Activated T-cell treated with anti-CD3 and anti-CD28 coated beads, Interleukin-2, amount 50 U/mL, for 1 hour (primary cell): ENCODE measurements at regions not wholly inside any gene's neighbourhood (a gene's known extent, or its start where the extent isn't known, plus 50 kb on each side); places are given as distances from the start of the nearest gene placed in this dataset.

Experiments
- DNase-seq: peaks from one replicate; pipeline ENCODE4 v3.0.0-alpha.2; 2020

DNA sequence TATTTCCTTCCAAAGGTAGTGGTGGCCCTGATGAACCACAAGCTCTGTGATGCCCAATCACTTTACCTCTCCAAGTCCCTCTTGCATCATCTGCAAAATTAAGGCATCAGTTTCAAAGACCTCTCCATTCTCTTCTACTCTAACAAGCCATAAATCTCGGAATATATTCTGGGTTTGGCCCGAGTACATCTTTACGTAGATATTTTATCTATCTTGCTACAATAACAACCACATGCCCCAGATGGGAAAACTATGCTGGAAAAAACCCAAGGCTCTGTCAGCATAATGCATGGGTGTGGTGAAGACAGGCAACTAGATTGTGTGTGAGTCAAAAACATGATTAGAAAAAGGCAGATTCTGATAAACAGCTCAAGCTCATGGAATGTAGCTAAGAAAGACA lies 228.2 kb upstream of the BLID start:
- no peak for DNase-seq

DNA sequence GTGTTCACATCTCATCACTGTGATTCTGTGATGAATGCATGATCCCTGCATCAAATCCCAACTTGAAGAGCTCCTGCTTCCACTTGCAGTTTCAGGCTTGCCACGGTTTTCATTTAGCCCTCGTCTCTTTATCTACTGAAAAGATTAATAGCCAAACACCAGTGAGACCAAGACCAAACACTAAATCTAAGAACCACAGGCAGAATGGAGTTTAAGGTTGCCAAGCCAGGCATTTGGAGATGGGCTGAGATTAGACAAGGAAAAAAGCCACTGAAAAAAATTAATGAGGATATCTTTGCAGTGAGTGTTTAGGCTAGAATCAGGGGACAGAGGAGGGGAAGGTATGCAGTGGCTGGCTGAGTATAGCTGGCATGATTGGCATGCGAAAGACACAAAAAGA lies 227.2 kb upstream of the BLID start:
- no peak for DNase-seq

DNA sequence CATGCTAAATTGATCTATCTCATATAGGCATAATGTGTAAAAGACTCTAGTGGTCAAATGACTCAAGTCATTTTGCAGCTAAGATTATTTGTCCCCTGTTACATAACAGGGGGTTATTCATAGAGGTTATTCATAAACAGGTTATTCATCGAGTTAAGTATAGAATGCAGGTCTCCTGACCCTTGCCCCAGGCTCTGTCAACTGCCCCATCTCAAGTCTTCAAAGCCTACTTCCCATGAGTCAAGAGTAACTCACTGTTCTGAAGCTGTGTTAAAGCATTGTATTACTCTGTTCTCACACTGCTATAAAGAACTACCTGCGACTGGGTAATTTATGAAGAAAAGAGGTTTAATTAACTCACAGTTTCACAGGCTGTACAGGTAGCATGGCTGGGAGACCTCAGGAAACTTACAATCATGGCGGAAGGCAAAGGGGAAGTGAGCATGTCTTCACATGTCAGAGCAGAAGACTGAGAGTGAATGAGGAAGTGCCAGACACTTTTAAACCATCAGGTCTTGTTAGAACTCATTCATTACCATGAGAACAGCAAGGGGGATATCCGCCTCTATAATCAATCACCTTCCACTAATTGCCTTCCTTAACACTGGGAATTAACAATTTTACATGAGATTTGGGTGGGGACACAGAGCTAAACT lies 226.2 kb upstream of the BLID start:
- DNase-seq = no peak

- DNase-seq = no peak
Measured at GRCh38 chr11:122341477-122341876, 225.5 kb upstream of the BLID start.

DNA sequence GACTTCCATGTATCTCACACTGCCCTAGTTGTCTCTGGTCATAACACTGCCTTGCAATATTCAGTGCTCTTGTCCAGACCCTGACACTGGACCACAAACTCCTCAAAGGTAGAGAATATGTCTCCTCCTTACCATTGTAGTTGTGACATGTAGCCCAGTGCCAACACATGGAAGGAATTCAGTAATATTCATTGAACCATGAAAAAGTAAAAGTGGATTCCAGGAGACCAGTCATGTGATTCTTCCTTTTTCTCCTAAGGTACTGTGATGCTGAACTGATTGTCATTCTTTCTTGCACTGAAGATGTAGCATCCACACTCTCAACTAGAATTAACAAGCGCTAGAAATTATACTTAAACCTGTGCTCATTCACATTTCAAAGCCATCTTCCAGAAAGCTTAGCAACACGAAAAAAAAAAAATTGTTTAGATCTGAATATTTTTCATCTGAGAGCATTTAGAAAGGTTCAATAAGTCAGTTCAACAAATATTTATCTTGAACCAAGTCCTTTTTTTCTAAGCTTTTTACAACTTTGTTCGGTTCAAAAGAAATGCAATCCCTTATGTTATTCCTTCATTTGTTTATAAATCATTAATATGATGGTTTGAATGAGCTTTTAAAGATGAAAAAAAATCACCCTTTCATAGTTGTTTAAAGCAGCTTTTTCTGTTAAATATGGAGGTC lies 224.7 kb upstream of the BLID start:
- DNase-seq = no peak

- DNase-seq = no peak
Measured at GRCh38 chr11:122339436-122340060, 223.5 kb upstream of the BLID start.

- no peak for DNase-seq
Measured at GRCh38 chr11:122337704-122338103, 221.7 kb upstream of the BLID start.

DNA sequence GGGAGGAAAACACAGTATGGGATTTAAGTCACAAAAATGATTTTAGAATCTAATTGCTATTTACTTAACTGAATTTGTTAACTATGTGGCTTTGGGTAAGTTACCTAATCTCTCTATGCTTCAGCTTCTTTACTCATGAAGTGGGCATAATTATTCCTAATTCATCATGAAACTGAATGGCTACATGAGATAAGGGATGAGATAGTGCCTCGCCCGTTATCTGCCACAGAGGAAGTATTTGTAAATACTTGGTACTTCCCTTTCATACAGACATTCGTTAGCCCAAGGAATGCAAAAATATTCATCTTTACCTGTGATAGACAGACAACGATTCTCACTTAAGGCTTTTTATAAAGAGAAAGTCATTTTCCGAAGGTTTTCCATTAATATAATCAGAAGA lies 221.2 kb upstream of the BLID start:
- no peak for DNase-seq

- DNase-seq = no peak
Measured at GRCh38 chr11:122336706-122337105, 220.7 kb upstream of the BLID start.

- no peak for DNase-seq
Measured at GRCh38 chr11:122334546-122335339, 218.7 kb upstream of the BLID start.

DNA sequence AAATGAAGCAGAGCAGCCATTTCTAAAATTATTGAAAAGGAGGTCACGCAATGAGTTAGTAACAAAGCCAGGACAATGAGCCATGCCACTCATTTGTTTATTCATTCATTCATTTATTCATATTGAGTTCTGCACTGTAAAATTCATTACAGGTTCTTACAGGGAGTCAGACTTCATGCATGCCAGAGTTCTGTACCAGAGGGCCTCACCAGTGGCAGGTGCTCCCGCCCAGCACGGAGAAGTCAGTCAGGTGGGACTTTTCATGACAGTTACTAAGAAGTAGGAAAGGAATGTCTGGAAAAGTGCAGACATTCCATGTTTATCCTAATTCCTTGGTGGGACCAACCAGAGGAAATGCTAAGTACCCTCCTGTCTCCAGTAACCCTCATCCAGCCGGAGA lies 217.5 kb upstream of the BLID start:
- no peak for DNase-seq

DNA sequence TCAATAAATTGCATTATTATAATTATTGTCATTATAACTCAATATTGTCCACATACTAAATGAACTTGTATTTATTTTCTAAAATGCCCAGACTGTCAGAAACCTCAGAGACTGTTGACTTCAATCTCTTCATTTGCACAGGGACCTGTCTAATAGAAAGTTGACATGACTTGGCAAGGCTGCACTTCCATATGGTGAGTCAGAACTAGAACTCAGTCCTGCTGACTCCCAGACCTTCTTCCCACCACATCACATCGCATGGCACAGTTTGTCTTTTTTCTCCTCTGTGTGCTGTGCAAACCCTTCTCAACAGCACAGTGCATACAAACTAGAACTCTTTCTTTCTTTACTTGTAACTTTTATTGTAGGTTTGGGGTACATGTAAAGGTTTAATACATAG lies 215.1 kb upstream of the BLID start:
- no peak for DNase-seq

DNA sequence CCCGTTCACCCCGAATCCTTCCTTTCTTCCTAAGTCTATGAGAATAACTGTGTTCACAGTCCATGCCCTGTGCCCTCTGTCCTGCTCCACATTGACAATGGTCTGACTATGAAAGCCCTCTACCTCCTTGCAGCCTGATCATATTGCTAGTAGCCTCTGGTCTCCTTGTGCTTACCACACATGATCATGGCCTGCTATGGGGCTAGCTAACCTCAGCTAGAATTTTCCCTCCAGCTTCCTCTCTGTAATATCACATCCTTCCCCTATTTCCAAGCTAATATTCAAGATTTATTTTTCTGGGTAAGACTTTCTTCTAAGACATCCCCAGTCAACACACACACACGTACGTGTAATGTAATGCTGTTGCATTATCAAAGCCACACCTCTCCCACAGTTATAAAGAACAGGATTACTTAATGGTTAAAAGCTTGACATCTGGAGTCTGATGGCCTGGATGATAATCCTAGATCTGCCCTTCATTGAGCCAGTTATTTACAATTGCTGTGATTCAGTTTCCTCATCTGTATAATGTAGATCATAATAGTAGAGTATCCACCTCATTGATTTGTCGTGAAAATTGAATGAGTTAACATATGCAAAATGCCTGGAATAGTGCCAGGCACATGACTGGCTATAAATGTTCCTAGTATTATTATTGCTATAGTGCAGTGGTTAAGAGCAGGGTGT lies 214.4 kb upstream of the BLID start:
- no peak for DNase-seq

GRCh38 chr11:122327528-122327927 lies 211.5 kb upstream of the BLID start:
- no peak for DNase-seq

DNA sequence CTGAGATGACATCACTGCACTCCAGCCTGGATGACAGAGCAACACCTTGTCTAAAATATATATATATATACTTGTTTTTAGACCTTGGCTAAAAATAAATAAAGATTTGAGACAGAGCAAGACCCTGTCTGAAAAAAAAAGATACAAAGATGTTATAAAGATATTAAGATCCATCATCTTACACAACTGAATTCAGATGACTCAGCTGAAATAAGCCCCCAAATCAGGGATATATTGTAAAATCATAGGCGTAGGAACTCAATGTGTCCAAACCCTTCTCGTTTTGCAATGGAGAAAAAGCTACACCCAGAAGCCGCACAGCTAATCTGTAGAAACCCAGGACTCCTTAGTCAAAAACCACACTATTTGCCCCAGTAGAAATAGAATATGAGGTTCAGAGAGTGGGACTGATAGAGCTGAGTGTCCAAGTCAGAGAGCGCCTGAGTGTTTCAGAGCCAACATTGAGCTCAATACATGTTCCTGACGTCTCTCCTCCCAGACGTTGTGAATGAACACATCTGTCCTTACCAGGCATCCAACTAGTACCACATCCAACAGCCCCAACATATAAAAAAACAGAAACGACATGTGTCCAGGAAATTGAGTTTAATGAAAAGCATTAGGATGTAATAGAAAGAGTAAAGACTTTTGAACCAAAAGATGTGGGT lies 207.9 kb upstream of the BLID start:
- DNase-seq = no peak

GRCh38 chr11:122322329-122322728 lies 206.3 kb upstream of the BLID start:
- no peak for DNase-seq

GRCh38 chr11:122320671-122321070 lies 204.7 kb upstream of the BLID start:
- no peak for DNase-seq

DNA sequence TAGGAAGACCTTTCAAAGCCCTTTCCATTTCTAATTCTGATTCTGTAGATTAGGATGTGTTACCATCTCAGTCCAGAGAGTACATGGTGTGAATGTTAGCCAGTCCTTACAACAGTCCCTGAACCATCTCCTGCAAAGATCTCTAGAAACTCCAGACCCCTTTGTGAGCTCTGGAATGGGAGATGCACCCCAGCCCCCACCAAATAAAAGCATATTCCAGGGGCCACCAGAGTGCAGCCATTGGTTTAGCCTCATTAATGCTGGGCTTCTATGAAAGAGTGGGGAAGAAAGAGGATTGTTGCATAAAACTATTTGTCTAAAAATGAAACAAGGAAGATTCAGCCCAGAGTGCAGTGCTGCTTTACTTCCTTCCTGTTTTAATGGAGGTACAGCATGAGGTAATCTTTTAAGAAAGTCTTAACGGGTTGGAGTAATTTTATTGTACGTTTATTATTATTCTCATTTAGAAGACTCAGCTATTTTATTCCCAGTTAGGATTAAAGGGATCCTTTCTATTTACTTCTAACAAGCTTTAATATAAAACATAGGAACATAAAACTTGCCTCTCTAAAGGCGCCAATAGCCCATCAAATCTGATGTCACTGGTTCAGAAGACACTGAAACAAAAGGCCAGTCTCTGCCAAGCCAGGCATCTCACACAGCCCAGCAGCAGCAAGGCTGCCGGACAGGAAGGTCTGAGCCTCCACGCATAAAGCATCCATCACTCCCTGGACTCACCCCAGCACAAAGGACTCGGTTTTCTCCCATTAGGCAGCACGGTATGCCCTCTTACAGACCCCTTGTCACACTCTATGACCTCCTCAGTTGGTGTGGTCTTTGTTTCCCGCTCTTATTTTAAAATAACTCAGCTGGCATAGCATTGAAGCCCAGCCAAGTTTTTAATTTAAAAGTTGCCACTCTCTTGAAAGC lies 203.9 kb upstream of the BLID start:
- DNase-seq = no peak

DNA sequence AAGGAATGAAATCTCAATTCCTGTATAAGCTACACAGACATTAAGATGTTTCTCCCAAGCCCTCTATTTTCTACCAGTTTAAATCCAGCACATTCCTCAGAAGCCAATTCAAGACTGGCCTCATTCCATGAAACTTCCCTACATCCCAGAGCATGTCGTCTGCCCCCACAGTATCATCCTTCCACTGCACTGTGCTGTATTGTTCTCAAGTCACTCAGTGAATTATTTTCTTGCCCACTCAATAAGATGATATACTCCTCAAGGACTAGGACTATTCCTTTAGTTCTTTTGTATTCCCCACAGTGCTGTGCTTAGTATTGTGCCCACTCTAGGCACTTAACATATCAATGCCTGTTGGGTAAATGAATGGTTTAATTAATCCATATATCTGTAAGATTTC lies 203.1 kb upstream of the BLID start:
- DNase-seq = no peak

DNA sequence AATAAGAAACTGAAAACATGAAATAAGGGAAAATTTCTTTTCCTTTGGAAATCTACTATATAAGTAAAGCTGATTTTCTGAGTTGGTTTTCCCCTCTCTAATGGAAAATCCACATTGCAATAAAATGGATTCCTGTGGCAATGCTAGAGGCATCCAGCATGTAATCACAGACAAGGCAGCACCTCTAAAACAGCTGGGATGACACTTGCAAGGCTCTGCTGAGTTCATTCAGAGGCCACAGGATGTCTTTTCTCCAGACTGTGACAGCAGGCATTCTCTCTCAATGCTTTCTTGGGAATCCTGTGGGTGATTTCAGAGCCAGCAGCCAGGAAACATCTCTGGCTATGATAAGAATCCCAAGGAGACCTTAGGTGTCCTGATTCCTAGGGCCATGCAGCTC lies 201.3 kb upstream of the BLID start:
- DNase-seq = no peak

DNA sequence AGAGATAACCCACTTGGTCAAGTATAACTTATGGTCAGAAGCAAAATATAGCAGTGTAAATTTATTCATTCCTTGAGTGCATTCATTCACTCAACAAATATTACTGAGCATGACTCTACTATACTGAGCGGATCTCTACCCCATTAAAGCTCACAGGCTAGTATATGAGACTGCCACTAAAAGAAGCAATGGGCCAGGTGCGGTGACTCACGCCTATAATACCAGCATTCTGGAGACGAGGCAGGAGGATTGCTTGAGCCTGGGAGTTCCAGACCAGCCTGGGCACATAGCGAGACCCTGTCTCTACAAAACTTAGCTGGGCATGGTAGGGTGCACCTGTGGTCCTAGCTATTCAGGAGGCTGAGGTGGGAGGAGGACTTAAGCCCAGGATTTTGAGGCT lies 197.6 kb upstream of the BLID start:
- DNase-seq = no peak
